GM12878 (cell line): ENCODE measurements at regions not wholly inside any gene's neighbourhood (a gene's known extent, or its start where the extent isn't known, plus 50 kb on each side); places are given as distances from the start of the nearest gene placed in this dataset.

Experiments used
- ATAC-seq: fragments of 200-7000 bp; cut with Tn5 transposase; 3 replicates; pipeline ENCODE4 v1.9.1; 2020; ENCODE audit warnings: mild to moderate bottlenecking, moderate library complexity
- BruUV-seq: library from RNA; stranded (reverse); fragments of 400-500 nt; replicated peaks from 2 replicates; lab custom pipeline; 2021; lab: Mats Ljungman, UMichigan
- CTCF ChIA-PET: fragments of 300-600 bp; sonication (Branson Sonifier 250); formaldehyde crosslinking; extraction: SDS; loops from one replicate; lab custom pipeline; 2021; ENCODE audit warnings: inconsistent platforms; lab: Yijun Ruan, JAX
- POLR2A ChIA-PET: fragments of 350-600 bp; formaldehyde crosslinking; extraction: SDS; loops from one replicate; lab custom pipeline; 2021; ENCODE audit warnings: inconsistent platforms; lab: Charles Lee
- RAD21 ChIA-PET: fragments of 300-600 bp; sonication (Branson Sonifier 250); formaldehyde crosslinking; loops from one replicate; lab custom pipeline; 2023; ENCODE audit warnings: antibody characterized with exemption; ENCODE audit not compliant: unreplicated experiment; lab: Charles Lee
- SMC1A ChIA-PET: fragments of 300-600 bp; sonication (Branson Sonifier 250); formaldehyde crosslinking; loops from one replicate; lab custom pipeline; 2023; ENCODE audit not compliant: unreplicated experiment, uncharacterized antibody; lab: Charles Lee
- DNase-seq: peaks from one replicate; pipeline ENCODE4 v3.0.0-alpha.2; 2011; ENCODE audit warnings: low read depth, low spot score
- FAIRE-seq: peaks from 3 replicates; lab custom pipeline; 2011; peaks lifted over from hg19 to GRCh38; lab: Jason Lieb, UNC
- H2AFZ ChIP-seq: 2 replicates; pipeline ENCODE4 v1.6.0; 2011; ENCODE audit warnings: low read depth, low read length, control low read depth; ENCODE audit not compliant: control insufficient read depth
- H3K27ac ChIP-seq: 2 replicates; pipeline ENCODE4 v1.5.1; 2011; ENCODE audit warnings: control low read depth; ENCODE audit not compliant: control insufficient read depth, insufficient read depth
- H3K27me3 ChIP-seq, 2 experiments: replicated peaks in 1 of 2; 2 replicates each; pipeline versions ENCODE4 v1.6.0 to v1.6.1; 2011; ENCODE audit warnings: low read length in 1 of 2; ENCODE audit not compliant: control insufficient read depth in 2 of 2, insufficient read depth in 2 of 2
- H3K36me3 ChIP-seq, 2 experiments: 2 replicates each; pipeline ENCODE4 v1.5.1; 2011; ENCODE audit warnings: low read length in 1 of 2; ENCODE audit not compliant: control insufficient read depth in 2 of 2, insufficient read depth in 2 of 2
- H3K4me1 ChIP-seq: 2 replicates; pipeline ENCODE4 v1.6.1; 2011; ENCODE audit warnings: mild to moderate bottlenecking, low read length, moderate library complexity, mixed read lengths; ENCODE audit not compliant: control insufficient read depth, insufficient read depth
- H3K4me2 ChIP-seq: 2 replicates; pipeline ENCODE4 v1.6.0; 2011; ENCODE audit warnings: control low read depth; ENCODE audit not compliant: control insufficient read depth, insufficient read depth
- H3K4me3 ChIP-seq: fragments of 200-600 bp; sonication (generic); 2 replicates; pipeline ENCODE4 v1.5.1; 2016
- H3K79me2 ChIP-seq: 2 replicates; pipeline ENCODE4 v1.6.0; 2011; ENCODE audit warnings: low read length; ENCODE audit not compliant: control insufficient read depth, insufficient read depth
- H3K9ac ChIP-seq: 2 replicates; pipeline ENCODE4 v1.8.0; 2011; ENCODE audit warnings: low read length, control low read depth, mixed read lengths; ENCODE audit not compliant: control insufficient read depth, insufficient read depth
- H3K9me3 ChIP-seq: replicated peaks from 3 replicates; pipeline ENCODE4 v1.5.1; 2011; ENCODE audit warnings: mild to moderate bottlenecking, low read length; ENCODE audit not compliant: control insufficient read depth, insufficient read depth
- H4K20me1 ChIP-seq: 2 replicates; pipeline ENCODE4 v1.6.0; 2011; ENCODE audit not compliant: control insufficient read depth, insufficient read depth
- EP300 ChIP-seq, 2 experiments: fragments of 150-350 bp in 1 of 2; IDR thresholded peaks; 2 replicates each; pipeline ENCODE4 v1.6.1; 2011 to 2012; ENCODE audit warnings: low read depth in 2 of 2, low read length in 2 of 2, borderline replicate concordance in 1 of 2, improper control_type of control experiment in 1 of 2, inconsistent platforms in 1 of 2; ENCODE audit not compliant: control insufficient read depth in 1 of 2
- GABPA ChIP-seq: IDR thresholded peaks from 2 replicates; pipeline ENCODE4 v1.6.1; 2014; ENCODE audit warnings: antibody characterized with exemption, low read depth, mild to moderate bottlenecking, inconsistent platforms
- IRF4 ChIP-seq: IDR thresholded peaks from 2 replicates; pipeline ENCODE4 v1.6.1; 2011; ENCODE audit warnings: low read depth, low read length
- MXI1 ChIP-seq: fragments of 150-350 bp; IDR thresholded peaks from 2 replicates; pipeline ENCODE4 v1.6.1; 2011; ENCODE audit warnings: low read depth, mild to moderate bottlenecking, inconsistent platforms, low read length, improper control_type of control experiment
- RB1 ChIP-seq: fragments of 450-650 bp; formaldehyde crosslinking; IDR thresholded peaks from 2 replicates; pipeline ENCODE4 v1.6.1; 2017; ENCODE audit warnings: mild to moderate bottlenecking, borderline replicate concordance
- WGBS: methylation state at CpG from one replicate; pipeline ENCODE4 v1.1.6; 2016; ENCODE audit warnings: low lambda C conversion rate; ENCODE audit not compliant: insufficient replicate concordance, insufficient coverage; ENCODE audit errors: missing lambda C conversion rate; 5-methylcytosine and 5-hydroxymethylcytosine counted together
- in situ Hi-C: fragments of 300-500 bp; cut with MboI; formaldehyde crosslinking; loops from 9 replicates; pipeline ENCODE4 v1.14.3; 2018; ENCODE audit warnings: mixed read lengths
- intact Hi-C: fragments of 100-400 bp; cut with micrococcal nuclease; formaldehyde crosslinking; loops from one replicate; pipeline ENCODE4 v1.14.2; 2022; ENCODE audit not compliant: unreplicated experiment

- TF ChIP-seq GABPA (no peak), RB1 (no peak)
- TF ChIP-seq, all 136 proteins: peak for 0
Observed at GRCh38 chr19:29380581-29380980, 145.2 kb upstream of the VSTM2B start (continued).

GRCh38 chr19:29381353-29382203 lies 144.2 kb upstream of the VSTM2B start:
- 24% methylated on average over 17 of the region's 17 CpGs for WGBS
- no peaks in the 10 kb centered on the region for H3K9me3 ChIP-seq
- H3K4me3 ChIP-seq: no peak overlapping the region
- H3K27me3 ChIP-seq: no peaks in the 10 kb centered on the region
- BruUV-seq: no TSS peak
- H4K20me1 ChIP-seq: no peaks in the 10 kb centered on the region
- H3K9ac ChIP-seq: no peak overlapping the region
- ATAC-seq (no peak), DNase-seq (no peak), FAIRE-seq (no peak)
- no peak overlapping the region for H3K4me2 ChIP-seq
- SMC1A ChIA-PET: no interaction called here
- H3K4me1 ChIP-seq: no peaks in the 10 kb centered on the region
- in situ Hi-C loops: no loop called here
- TF ChIP-seq MXI1: no peak
- TF ChIP-seq IRF4: no peak
- no peak for TF ChIP-seq EP300 (IDR thresholded peaks at IDR 0.05; ENCODE audit: borderline replicate concordance in 1 of 2, control insufficient read depth in 1 of 2, low read depth in 2 of 2, low read length in 2 of 2)
- H3K27ac ChIP-seq: no peak overlapping the region
- no peaks in the 10 kb centered on the region for H3K79me2 ChIP-seq
- CTCF ChIA-PET: no interaction called here
- POLR2A ChIA-PET: no interaction called here
- RAD21 ChIA-PET: no interaction called here
- intact Hi-C loops: no loop called here
- H3K36me3 ChIP-seq: no peaks in the 10 kb centered on the region
- no peak overlapping the region for H2AFZ ChIP-seq
